OCI-LY7 (cell line): ENCODE measurements at regions not wholly inside any gene's neighbourhood (a gene's known extent, or its start where the extent isn't known, plus 50 kb on each side); places are given as distances from the start of the nearest gene placed in this dataset.

Experiments used
- BruUV-seq: library from RNA; stranded (reverse); fragments of 400-500 nt; replicated peaks from 2 replicates; lab custom pipeline; 2021; lab: Mats Ljungman, UMichigan
- CTCF ChIA-PET: fragments of 300-600 bp; sonication (Branson Sonifier 250); formaldehyde crosslinking; loops from one replicate; lab custom pipeline; 2022; ENCODE audit warnings: antibody characterized with exemption; ENCODE audit not compliant: unreplicated experiment; lab: Charles Lee
- POLR2A ChIA-PET: fragments of 300-600 bp; sonication (Branson Sonifier 250); formaldehyde crosslinking; loops from one replicate; lab custom pipeline; 2022; ENCODE audit warnings: antibody characterized with exemption; lab: Charles Lee
- DNase-seq: peaks from one replicate; pipeline ENCODE4 v3.0.0-alpha.2; 2015; ENCODE audit warnings: low spot score
- H2AFZ ChIP-seq: fragments of 200-600 bp; sonication (generic), shearing (Covaris generic); 2 replicates; pipeline ENCODE4 v1.6.1; 2014; ENCODE audit warnings: mild to moderate bottlenecking, antibody characterized with exemption, low read length, moderate library complexity
- H3K27ac ChIP-seq: fragments of 200-600 bp; sonication (generic); 2 replicates; pipeline ENCODE4 v1.5.1; 2014; ENCODE audit warnings: mixed run types, low read depth, mild to moderate bottlenecking, moderate library complexity, low read length, inconsistent platforms; ENCODE audit not compliant: poor library complexity, severe bottlenecking
- H3K36me3 ChIP-seq: fragments of 200-600 bp; sonication (generic); 2 replicates; pipeline ENCODE4 v1.6.1; 2014; ENCODE audit warnings: mild to moderate bottlenecking, antibody characterized with exemption, low read length, moderate library complexity, mixed read lengths; ENCODE audit not compliant: insufficient read depth
- H3K4me1 ChIP-seq: fragments of 200-600 bp; sonication (generic); 2 replicates; pipeline ENCODE4 v1.5.1; 2014; ENCODE audit warnings: mild to moderate bottlenecking, low read length; ENCODE audit not compliant: insufficient read depth, poor library complexity, severe bottlenecking
- H3K4me2 ChIP-seq: fragments of 200-600 bp; sonication (generic); 2 replicates; pipeline ENCODE4 v1.6.1; 2014; ENCODE audit warnings: mild to moderate bottlenecking, low read length
- H3K4me3 ChIP-seq: fragments of 200-600 bp; sonication (generic); 2 replicates; pipeline ENCODE4 v1.5.1; 2014; ENCODE audit warnings: mild to moderate bottlenecking, low read depth, low read length; ENCODE audit not compliant: poor library complexity, severe bottlenecking
- H3K79me2 ChIP-seq: fragments of 200-600 bp; sonication (generic); 2 replicates; pipeline ENCODE4 v1.6.1; 2016; ENCODE audit warnings: low read depth, mild to moderate bottlenecking, low read length, moderate library complexity, mixed read lengths; ENCODE audit not compliant: insufficient read depth
- H3K9me2 ChIP-seq: fragments of 200-600 bp; sonication (generic); 2 replicates; pipeline ENCODE4 v1.6.1; 2016; ENCODE audit warnings: mild to moderate bottlenecking, low read length, mixed read lengths; ENCODE audit not compliant: insufficient read depth
- H3K9me3 ChIP-seq: fragments of 200-600 bp; sonication (generic); 2 replicates; pipeline ENCODE4 v1.6.1; 2014; ENCODE audit warnings: mild to moderate bottlenecking, mixed run types, low read length, mixed read lengths
- H4K20me1 ChIP-seq: fragments of 200-600 bp; sonication (generic); 2 replicates; pipeline ENCODE4 v1.6.1; 2014; ENCODE audit warnings: mild to moderate bottlenecking, antibody characterized with exemption, low read length, moderate library complexity, mixed read lengths; ENCODE audit not compliant: insufficient read depth
- EZH2phosphoT487 ChIP-seq: fragments of 200-600 bp; sonication (generic); IDR thresholded peaks from 2 replicates; pipeline ENCODE4 v1.6.1; 2018; ENCODE audit warnings: low read depth, borderline replicate concordance, mild to moderate bottlenecking, mixed run types, antibody characterized with exemption, low read length, moderate library complexity, mixed read lengths
- intact Hi-C: fragments of 100-400 bp; cut with micrococcal nuclease; formaldehyde crosslinking; loops from one replicate; pipeline ENCODE4 v1.10.0; 2022; ENCODE audit not compliant: unreplicated experiment
- TF ChIP-seq, protein P1 (sequence below): fragments of 200-600 bp; sonication (generic); conservative IDR thresholded peaks from 2 replicates; pipeline ENCODE4 v1.5.1; 2014; ENCODE audit warnings: mild to moderate bottlenecking, antibody characterized with exemption, low read length, moderate library complexity, mixed read lengths

GRCh38 chr6:62707914-62708313, 421.9 kb upstream of the KHDRBS2 start:
- CTCF ChIA-PET = no interaction called here
- Histone ChIP-seq H4K20me1 (no peaks in the 10 kb centered on the region), H3K4me1 (no peaks in the 10 kb centered on the region), H3K4me2 (no peak overlapping the region), H3K4me3 (no peak overlapping the region), H3K9me2 (no peaks in the 10 kb centered on the region), H3K79me2 (no peaks in the 10 kb centered on the region), H2AFZ (no peak overlapping the region), H3K36me3 (no peaks in the 10 kb centered on the region), H3K27ac (no peak overlapping the region), H3K9me3 (no peaks in the 10 kb centered on the region)
- intact Hi-C loops = no loop called here
- BruUV-seq = no TSS peak
- DNase-seq = no peak
- POLR2A ChIA-PET = interaction anchor here (1.1 kb wide), 1 partner anchor 235 kb away, joined by 3 read pairs; no protein-coding TSS in a partner anchor
- TF ChIP-seq EZH2phosphoT487 = no peak
- TF ChIP-seq, protein P1, sequence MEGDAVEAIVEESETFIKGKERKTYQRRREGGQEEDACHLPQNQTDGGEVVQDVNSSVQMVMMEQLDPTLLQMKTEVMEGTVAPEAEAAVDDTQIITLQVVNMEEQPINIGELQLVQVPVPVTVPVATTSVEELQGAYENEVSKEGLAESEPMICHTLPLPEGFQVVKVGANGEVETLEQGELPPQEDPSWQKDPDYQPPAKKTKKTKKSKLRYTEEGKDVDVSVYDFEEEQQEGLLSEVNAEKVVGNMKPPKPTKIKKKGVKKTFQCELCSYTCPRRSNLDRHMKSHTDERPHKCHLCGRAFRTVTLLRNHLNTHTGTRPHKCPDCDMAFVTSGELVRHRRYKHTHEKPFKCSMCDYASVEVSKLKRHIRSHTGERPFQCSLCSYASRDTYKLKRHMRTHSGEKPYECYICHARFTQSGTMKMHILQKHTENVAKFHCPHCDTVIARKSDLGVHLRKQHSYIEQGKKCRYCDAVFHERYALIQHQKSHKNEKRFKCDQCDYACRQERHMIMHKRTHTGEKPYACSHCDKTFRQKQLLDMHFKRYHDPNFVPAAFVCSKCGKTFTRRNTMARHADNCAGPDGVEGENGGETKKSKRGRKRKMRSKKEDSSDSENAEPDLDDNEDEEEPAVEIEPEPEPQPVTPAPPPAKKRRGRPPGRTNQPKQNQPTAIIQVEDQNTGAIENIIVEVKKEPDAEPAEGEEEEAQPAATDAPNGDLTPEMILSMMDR = no peak

DNA sequence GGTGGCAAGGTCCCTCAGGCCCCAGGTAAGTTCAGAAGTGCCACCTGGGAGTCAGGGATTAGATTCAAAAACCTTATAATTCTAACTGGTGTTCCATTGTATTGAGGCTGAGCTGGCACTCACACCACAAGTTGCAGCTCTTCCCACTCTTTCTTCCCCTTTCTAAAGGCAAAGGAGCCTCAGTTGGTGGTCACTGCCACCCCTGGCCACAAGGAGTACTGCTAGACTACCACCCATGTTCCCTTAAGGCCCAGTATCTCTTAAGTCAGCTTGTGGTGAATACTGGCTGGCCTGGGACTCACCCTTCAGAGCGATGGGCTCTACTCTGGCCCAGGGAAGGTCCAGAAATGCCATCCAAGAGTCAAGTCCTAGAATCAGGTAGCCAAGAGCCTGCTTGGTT, 421.1 kb upstream of the KHDRBS2 start:
- ChIA-PET CTCF (no interaction called here), POLR2A (no interaction called here)
- no peaks in the 10 kb centered on the region for H3K36me3 ChIP-seq
- H3K4me2 ChIP-seq = no peak overlapping the region
- no peak overlapping the region for H2AFZ ChIP-seq
- no peaks in the 10 kb centered on the region for H3K9me3 ChIP-seq
- no peak overlapping the region for H3K4me3 ChIP-seq
- H3K9me2 ChIP-seq = no peaks in the 10 kb centered on the region
- DNase-seq = no peak
- intact Hi-C loops = no loop called here
- H3K4me1 ChIP-seq = no peaks in the 10 kb centered on the region
- no peak overlapping the region for H3K27ac ChIP-seq
- no TSS peak for BruUV-seq
- TF ChIP-seq EZH2phosphoT487 = no peak
- TF ChIP-seq, protein P1 = 0 out of 2 replicates have a peak, but pooled peaks have one; percentile 21
- H4K20me1 ChIP-seq = no peaks in the 10 kb centered on the region
- H3K79me2 ChIP-seq = no peaks in the 10 kb centered on the region

GRCh38 chr6:62683063-62683462, 397.0 kb upstream of the KHDRBS2 start:
- DNase-seq = no peak
- H3K36me3 ChIP-seq = no peaks in the 10 kb centered on the region
- H3K4me2 ChIP-seq = no peak overlapping the region
- ChIA-PET POLR2A (interaction anchor here (0.6 kb wide), 1 partner anchor 928 kb away, joined by 4 read pairs; no protein-coding TSS in a partner anchor), CTCF (no interaction called here)
- no peaks in the 10 kb centered on the region for H4K20me1 ChIP-seq
- H3K27ac ChIP-seq = no peak overlapping the region
- no peaks in the 10 kb centered on the region for H3K9me3 ChIP-seq
- BruUV-seq = no TSS peak
- no peaks in the 10 kb centered on the region for H3K79me2 ChIP-seq
- intact Hi-C loops = no loop called here
- no peaks in the 10 kb centered on the region for H3K9me2 ChIP-seq
- TF ChIP-seq EZH2phosphoT487 = no peak
- TF ChIP-seq, protein P1 = no peak
- no peak overlapping the region for H3K4me3 ChIP-seq
- no peaks in the 10 kb centered on the region for H3K4me1 ChIP-seq
- H2AFZ ChIP-seq = no peak overlapping the region
